HCT116 (cell line): ENCODE measurements at regions not wholly inside any gene's neighbourhood (a gene's known extent, or its start where the extent isn't known, plus 50 kb on each side); places are given as distances from the start of the nearest gene placed in this dataset.

Experiments used
- ATAC-seq: fragments of 200-7000 bp; cut with Tn5 transposase; 2 replicates; pipeline ENCODE4 v1.9.1; 2020; ENCODE audit warnings: mild to moderate bottlenecking, moderate library complexity
- BruUV-seq: library from RNA; stranded (reverse); fragments of 400-500 nt; replicated peaks from 2 replicates; lab custom pipeline; 2021; lab: Mats Ljungman, UMichigan
- CTCF ChIA-PET: fragments of 300-600 bp; sonication (Branson Sonifier 250); formaldehyde crosslinking; loops from one replicate; lab custom pipeline; 2021; ENCODE audit warnings: antibody characterized with exemption; lab: Charles Lee
- POLR2A ChIA-PET: fragments of 300-600, 350-600 bp; sonication (Branson Sonifier 250); formaldehyde crosslinking; loops from one replicate; lab custom pipeline; 2021; ENCODE audit warnings: antibody characterized with exemption; lab: Charles Lee
- RAD21 ChIA-PET, 2 experiments: fragments of 300-600 bp; sonication (Branson Sonifier 250); formaldehyde crosslinking; loops; one replicate each; lab custom pipeline; 2023; ENCODE audit warnings: low total read pairs in 2 of 2; ENCODE audit not compliant: uncharacterized antibody in 2 of 2, unreplicated experiment in 2 of 2, low non-redundant PET in 1 of 2; lab: Charles Lee
- DNase-seq: peaks from one replicate; pipeline ENCODE4 v3.0.0-alpha.2; 2010; ENCODE audit warnings: low read depth, low spot score
- H2AFZ ChIP-seq: fragments of 200-600 bp; shearing (Covaris generic), sonication (generic); 2 replicates; pipeline ENCODE4 v1.6.1; 2017; ENCODE audit warnings: low read depth, mixed run types, mixed read lengths, antibody characterized with exemption, low read length; ENCODE audit not compliant: poor library complexity, severe bottlenecking
- H3K27ac ChIP-seq: 2 replicates; pipeline ENCODE4 v1.5.1; 2012; ENCODE audit warnings: low read depth, low read length
- H3K27me3 ChIP-seq: fragments of 200-600 bp; sonication (generic); 2 replicates; pipeline ENCODE4 v1.6.1; 2016; ENCODE audit warnings: mixed run types, low read length, mixed read lengths; ENCODE audit not compliant: insufficient read depth
- H3K36me3 ChIP-seq, 2 experiments: fragments of 200-500 bp in 1 of 2; fragments of 200-600 bp in 1 of 2; sonication (Bioruptor generic) in 1 of 2; sonication (generic) in 1 of 2; 2 replicates each; pipeline versions ENCODE4 v1.5.1 to v1.6.1; 2014 to 2016; ENCODE audit warnings: low read length in 2 of 2, inconsistent platforms in 1 of 2, mixed read lengths in 1 of 2, mixed run types in 1 of 2; ENCODE audit not compliant: insufficient read depth in 2 of 2, control insufficient read depth in 1 of 2
- H3K4me1 ChIP-seq, 2 experiments: fragments of 200-600 bp in 1 of 2; sonication (generic) in 1 of 2; 2 replicates each; pipeline versions ENCODE4 v1.5.1 to v1.6.1; 2012 to 2017; ENCODE audit warnings: low read length in 2 of 2, inconsistent platforms in 1 of 2, mild to moderate bottlenecking in 1 of 2, mixed read lengths in 1 of 2, mixed run types in 1 of 2, moderate library complexity in 1 of 2; ENCODE audit not compliant: insufficient read depth in 2 of 2, control insufficient read depth in 1 of 2
- H3K4me2 ChIP-seq: fragments of 200-600 bp; sonication (generic); 2 replicates; pipeline ENCODE4 v1.6.1; 2017; ENCODE audit warnings: mixed run types, low read length, mixed read lengths
- H3K4me3 ChIP-seq, 2 experiments: fragments of 200-600 bp in 1 of 2; sonication (generic) in 1 of 2; replicated peaks in 1 of 2; 2 replicates each; pipeline ENCODE4 v1.5.1; 2011 to 2016; ENCODE audit warnings: low read length in 2 of 2, control low read depth in 1 of 2, low read depth in 1 of 2, mild to moderate bottlenecking in 1 of 2, mixed read lengths in 1 of 2, mixed run types in 1 of 2
- H3K79me2 ChIP-seq: fragments of 200-600 bp; sonication (generic); 2 replicates; pipeline ENCODE4 v1.6.1; 2017; ENCODE audit warnings: mild to moderate bottlenecking, mixed run types, low read length, moderate library complexity, mixed read lengths; ENCODE audit not compliant: insufficient read depth
- H3K9ac ChIP-seq: fragments of 200-600 bp; sonication (generic); 2 replicates; pipeline ENCODE4 v1.6.1; 2016; ENCODE audit warnings: low read length, mixed read lengths
- H3K9me2 ChIP-seq: fragments of 200-600 bp; sonication (generic), shearing (Covaris generic); 2 replicates; pipeline ENCODE4 v1.6.1; 2017; ENCODE audit warnings: mixed run types, mild to moderate bottlenecking, moderate library complexity; ENCODE audit not compliant: insufficient read depth
- H3K9me3 ChIP-seq, 2 experiments: fragments of 200-500 bp in 1 of 2; fragments of 200-600 bp in 1 of 2; sonication (Bioruptor generic) in 1 of 2; sonication (generic) in 1 of 2; 2 replicates each; pipeline ENCODE4 v1.6.1; 2014 to 2017; ENCODE audit warnings: low read length in 2 of 2, mixed read lengths in 2 of 2, inconsistent platforms in 1 of 2, low read depth in 1 of 2, mild to moderate bottlenecking in 1 of 2, mixed run types in 1 of 2, moderate library complexity in 1 of 2; ENCODE audit not compliant: control insufficient read depth in 1 of 2, insufficient read depth in 1 of 2
- H4K20me1 ChIP-seq: fragments of 200-600 bp; sonication (generic), shearing (Covaris generic); 2 replicates; pipeline ENCODE4 v1.6.1; 2017; ENCODE audit warnings: mixed run types, mild to moderate bottlenecking, moderate library complexity; ENCODE audit not compliant: insufficient read depth
- ATF3 ChIP-seq: IDR thresholded peaks from 2 replicates; pipeline ENCODE4 v1.6.1; 2012
- CBX3 ChIP-seq: IDR thresholded peaks from 2 replicates; pipeline ENCODE4 v1.6.1; 2012; ENCODE audit warnings: low read depth
- CEBPB ChIP-seq: IDR thresholded peaks from 2 replicates; pipeline ENCODE4 v1.6.1; 2012; ENCODE audit warnings: low read depth
- CTCF ChIP-seq, 3 experiments: fragments of 200-600 bp in 1 of 3; sonication (generic) in 1 of 3; IDR thresholded peaks in 2 of 3; conservative IDR thresholded peaks in 1 of 3; 2 replicates each; pipeline ENCODE4 v1.5.1; 2012 to 2017; ENCODE audit warnings: low read depth in 2 of 3, low read length in 2 of 3, antibody characterized with exemption in 1 of 3, borderline replicate concordance in 1 of 3, control low read depth in 1 of 3, mild to moderate bottlenecking in 1 of 3, mixed read lengths in 1 of 3, mixed run types in 1 of 3, moderate library complexity in 1 of 3; ENCODE audit not compliant: insufficient read depth in 1 of 3
- ELF1 ChIP-seq: IDR thresholded peaks from 2 replicates; pipeline ENCODE4 v1.6.1; 2012; ENCODE audit warnings: low read depth, borderline replicate concordance
- EZH2 ChIP-seq: fragments of 200-600 bp; sonication (generic); IDR thresholded peaks from 2 replicates; pipeline ENCODE4 v1.6.1; 2017; ENCODE audit warnings: antibody characterized with exemption, mixed run types
- EZH2phosphoT487 ChIP-seq: fragments of 200-600 bp; IDR thresholded peaks from 2 replicates; pipeline ENCODE4 v1.6.1; 2018; ENCODE audit warnings: antibody characterized with exemption, borderline replicate concordance
- JUND ChIP-seq: IDR thresholded peaks from 2 replicates; pipeline ENCODE4 v1.6.1; 2012
- MAX ChIP-seq: IDR thresholded peaks from 2 replicates; pipeline ENCODE4 v1.6.1; 2012
- POLR2AphosphoS5 ChIP-seq: IDR thresholded peaks from 2 replicates; pipeline ENCODE4 v1.6.1; 2011; ENCODE audit warnings: mild to moderate bottlenecking, low read depth, low read length, moderate library complexity
- RAD21 ChIP-seq: IDR thresholded peaks from 2 replicates; pipeline ENCODE4 v1.6.1; 2012; ENCODE audit warnings: low read depth, mild to moderate bottlenecking
- REST ChIP-seq: IDR thresholded peaks from 2 replicates; pipeline ENCODE4 v1.6.1; 2012; ENCODE audit warnings: low read depth
- SIN3A ChIP-seq: IDR thresholded peaks from 2 replicates; pipeline ENCODE4 v1.6.1; 2012; ENCODE audit warnings: low read depth
- SP1 ChIP-seq: IDR thresholded peaks from 2 replicates; pipeline ENCODE4 v1.6.1; 2012; ENCODE audit warnings: low read depth
- SRF ChIP-seq: IDR thresholded peaks from 2 replicates; pipeline ENCODE4 v1.6.1; 2012; ENCODE audit warnings: low read depth
- TCF7L2 ChIP-seq: IDR thresholded peaks from 2 replicates; pipeline ENCODE4 v1.7.0; 2011; ENCODE audit warnings: borderline replicate concordance, inconsistent platforms; ENCODE audit not compliant: insufficient read depth, insufficient read length; ENCODE audit errors: extremely low read depth
- YY1 ChIP-seq: IDR thresholded peaks from 2 replicates; pipeline ENCODE4 v1.6.1; 2011; ENCODE audit warnings: low read length, low read depth, moderate library complexity, mild to moderate bottlenecking; ENCODE audit not compliant: insufficient replicate concordance; ENCODE audit errors: extremely low read depth
- ZBTB33 ChIP-seq: IDR thresholded peaks from 2 replicates; pipeline ENCODE4 v1.6.1; 2011; ENCODE audit warnings: mild to moderate bottlenecking, low read length, moderate library complexity; ENCODE audit not compliant: insufficient replicate concordance; ENCODE audit errors: extremely low read depth
- ZFX ChIP-seq: fragments of 450-650 bp; IDR thresholded peaks from 2 replicates; pipeline ENCODE4 v1.6.1; 2017
- ZNF274 ChIP-seq: fragments of 200-500 bp; sonication (Bioruptor generic); IDR thresholded peaks from 2 replicates; pipeline ENCODE4 v1.6.1; 2014; ENCODE audit warnings: mild to moderate bottlenecking, low read depth, low read length, inconsistent platforms
- intact Hi-C: fragments of 100-400 bp; cut with micrococcal nuclease; formaldehyde crosslinking; loops from 2 replicates; pipeline ENCODE4 v1.10.0; 2022

GRCh38 chr7:51827631-51828030, 511.0 kb upstream of the COBL start:
- Histone ChIP-seq H3K9me3 (peaks cover 0 to 4% of the 10 kb centered on the region in 2 experiments; a peak in 2 of 4 replicates), H3K9ac (no peak overlapping the region), H4K20me1 (no peaks in the 10 kb centered on the region), H3K27ac (no peak overlapping the region), H3K4me1 (no peaks in the 10 kb centered on the region), H3K4me2 (no peak overlapping the region), H3K4me3 (no peak overlapping the region), H2AFZ (no peak overlapping the region), H3K27me3 (no peaks in the 10 kb centered on the region), H3K79me2 (no peaks in the 10 kb centered on the region), H3K36me3 (no peaks in the 10 kb centered on the region), H3K9me2 (no peaks in the 10 kb centered on the region)
- DNase-seq = no peak
- BruUV-seq = no TSS peak
- ChIA-PET CTCF (no interaction called here), POLR2A (no interaction called here), RAD21 (no interaction called here)
- ATAC-seq = no peak
- intact Hi-C loops = no loop called here
- TF ChIP-seq TCF7L2 = no peak
- no peak for TF ChIP-seq CBX3
- no peak for TF ChIP-seq JUND
- no peak for TF ChIP-seq EZH2phosphoT487
- TF ChIP-seq ELF1 = no peak
- TF ChIP-seq ZFX = no peak
- TF ChIP-seq MAX = no peak
- TF ChIP-seq EZH2 = no peak
- no peak for TF ChIP-seq ZNF274
- TF ChIP-seq CEBPB = no peak
- no peak for TF ChIP-seq RAD21
- no peak for TF ChIP-seq POLR2AphosphoS5
- TF ChIP-seq SRF = no peak
- no peak for TF ChIP-seq YY1
- TF ChIP-seq ATF3 = no peak
- no peak for TF ChIP-seq REST
- no peak for TF ChIP-seq CTCF (IDR thresholded peaks at IDR 0.05 in 2 of 3, conservative IDR thresholded peaks at IDR 0.05 in 1 of 3; ENCODE audit: borderline replicate concordance in 1 of 3, insufficient read depth in 1 of 3, low read depth in 2 of 3, low read length in 2 of 3)
- no peak for TF ChIP-seq SP1
- TF ChIP-seq ZBTB33 = no peak
- no peak for TF ChIP-seq SIN3A
